Tibial nerve (tissue), 4 donors: ENCODE measurements at regions not wholly inside any gene's neighbourhood (a gene's known extent, or its start where the extent isn't known, plus 50 kb on each side); places are given as distances from the start of the nearest gene placed in this dataset.

Experiments
- DNase-seq, 2 donors: peaks; one replicate each; pipeline ENCODE4 v3.0.0-alpha.2; 2019; ENCODE audit warnings: low spot score in 2 of 2
- H3K27ac ChIP-seq, 4 donors: fragments of 200-600 bp; sonication (generic) in 3 of 4; one replicate each; pipeline ENCODE4 v1.5.1; 2017 to 2019; ENCODE audit warnings: mild to moderate bottlenecking in 1 of 4
- H3K27me3 ChIP-seq, 2 donors: fragments of 200-600 bp; sonication (generic) in 1 of 2; one replicate each; pipeline versions ENCODE4 v1.5.1 to v1.6.0; 2017 to 2019
- H3K36me3 ChIP-seq, 3 donors: fragments of 200-600 bp; sonication (generic); one replicate each; pipeline ENCODE4 v1.5.1; 2018 to 2019
- H3K4me1 ChIP-seq, 4 donors: fragments of 200-600 bp; sonication (generic) in 3 of 4; one replicate each; pipeline ENCODE4 v1.5.1; 2017 to 2019
- H3K4me3 ChIP-seq, 4 donors: fragments of 200-600 bp; sonication (generic) in 3 of 4; one replicate each; pipeline ENCODE4 v1.5.1; 2017 to 2019; ENCODE audit warnings: mild to moderate bottlenecking in 1 of 4, moderate library complexity in 1 of 4
- H3K9me3 ChIP-seq, 4 donors: fragments of 200-600 bp; sonication (generic) in 3 of 4; one replicate each; pipeline ENCODE4 v1.5.1; 2017 to 2019
- CTCF ChIP-seq, 5 experiments: fragments of 200-600 bp in 3 of 5; fragments of 450-650 bp in 2 of 5; sonication (generic) in 3 of 5; IDR thresholded peaks; one replicate each; pipeline ENCODE4 v1.5.1; 2016 to 2019; ENCODE audit warnings: antibody characterized with exemption in 5 of 5, mild to moderate bottlenecking in 3 of 5, moderate library complexity in 2 of 5
- EP300 ChIP-seq, 2 donors: sonication (generic); formaldehyde crosslinking; IDR thresholded peaks; one replicate each; pipeline ENCODE4 v1.6.1; 2017; ENCODE audit warnings: antibody characterized with exemption in 2 of 2, mild to moderate bottlenecking in 1 of 2
- POLR2A ChIP-seq, 2 donors: fragments of 450-650 bp; IDR thresholded peaks; one replicate each; pipeline ENCODE4 v1.6.1; 2017; ENCODE audit warnings: antibody characterized with exemption in 2 of 2, mild to moderate bottlenecking in 2 of 2, moderate library complexity in 2 of 2
- WGBS, 2 donors: methylation state at CpG; one replicate each; pipeline ENCODE4 v1.1.5; 2018; 5-methylcytosine and 5-hydroxymethylcytosine counted together

GRCh38 chr16:11403920-11404319 lies 58.7 kb downstream of the RMI2 start:
- DNase-seq, result no peak
- 87 to 90% methylated on average over 6 of the region's 6 CpGs for WGBS, 2 donors
- Histone ChIP-seq H3K4me3 (no peak overlapping the region), H3K36me3 (no peaks in the 10 kb centered on the region), H3K9me3 (no peaks in the 10 kb centered on the region), H3K27ac (no peak overlapping the region), H3K27me3 (no peaks in the 10 kb centered on the region), H3K4me1 (peaks cover 0 to 3% (median 0%) of the 10 kb centered on the region in 4 donors)
- no peak for TF ChIP-seq EP300 (IDR thresholded peaks at IDR 0.05)
- no peak for TF ChIP-seq CTCF (IDR thresholded peaks at IDR 0.05)
- no peak for TF ChIP-seq POLR2A (IDR thresholded peaks at IDR 0.05)

- no peaks in the 10 kb centered on the region for H3K27me3 ChIP-seq
- WGBS, 2 donors, result 85% methylated on average over 12 of the region's 12 CpGs
- no peaks in the 10 kb centered on the region for H3K36me3 ChIP-seq
- no peak for DNase-seq
- no peak overlapping the region for H3K27ac ChIP-seq
- no peak overlapping the region for H3K4me3 ChIP-seq
- no peaks in the 10 kb centered on the region for H3K9me3 ChIP-seq
- no peak for TF ChIP-seq EP300 (IDR thresholded peaks at IDR 0.05)
- no peak for TF ChIP-seq CTCF (IDR thresholded peaks at IDR 0.05)
- TF ChIP-seq POLR2A (IDR thresholded peaks at IDR 0.05), result no peak
- H3K4me1 ChIP-seq, result peaks cover 0 to 3% (median 0%) of the 10 kb centered on the region in 4 donors
These were observed 59.3 kb downstream of the RMI2 start for GRCh38 chr16:11404603-11405002.

- Histone ChIP-seq H3K36me3 (no peaks in the 10 kb centered on the region), H3K9me3 (no peaks in the 10 kb centered on the region), H3K4me1 (peaks cover 0 to 3% (median 0%) of the 10 kb centered on the region in 4 donors), H3K27ac (no peak overlapping the region), H3K4me3 (no peak overlapping the region), H3K27me3 (no peaks in the 10 kb centered on the region)
- 64 to 66% methylated on average over 11 of the region's 11 CpGs for WGBS, 2 donors
- TF ChIP-seq CTCF (IDR thresholded peaks at IDR 0.05) (peak; percentile 18 to 43 (median 29)), EP300 (IDR thresholded peaks at IDR 0.05) (no peak)
- peak in 1 of 2 donors; percentile 23 for DNase-seq
These were observed 60.3 kb downstream of the RMI2 start for GRCh38 chr16:11405331-11406176.

GRCh38 chr16:11406177-11406560 lies 60.9 kb downstream of the RMI2 start:
- no peaks in the 10 kb centered on the region for H3K9me3 ChIP-seq
- H3K4me1 ChIP-seq, result peaks cover 0 to 3% (median 0%) of the 10 kb centered on the region in 4 donors
- no peak for DNase-seq
- H3K36me3 ChIP-seq, result no peaks in the 10 kb centered on the region
- TF ChIP-seq POLR2A (IDR thresholded peaks at IDR 0.05) (no peak), EP300 (IDR thresholded peaks at IDR 0.05) (no peak), CTCF (IDR thresholded peaks at IDR 0.05) (no peak)
- H3K4me3 ChIP-seq, result no peak overlapping the region
- no peak overlapping the region for H3K27ac ChIP-seq
- 95 to 98% methylated on average over 6 of the region's 6 CpGs for WGBS, 2 donors
- H3K27me3 ChIP-seq, result no peaks in the 10 kb centered on the region
